T-helper 2 cell treated with Interferon-gamma antibody and Interleukin-4, amounts not matched to agents 5 μg/mL and 100 μg/mL, for 36 hours (primary cell): ENCODE measurements at regions not wholly inside any gene's neighbourhood (a gene's known extent, or its start where the extent isn't known, plus 50 kb on each side); places are given as distances from the start of the nearest gene placed in this dataset.

Source experiments
- DNase-seq: peaks from one replicate; pipeline ENCODE4 v3.0.0; 2021; ENCODE audit warnings: low spot score
- H3K27ac Mint-ChIP-seq: one replicate; pipeline ENCODE4 v1.8.0; 2021; ENCODE audit warnings: mild to moderate bottlenecking, mixed read lengths
- H3K27me3 Mint-ChIP-seq: one replicate; pipeline ENCODE4 v1.8.0; 2021; ENCODE audit warnings: low read depth, mixed read lengths
- H3K36me3 Mint-ChIP-seq: one replicate; pipeline ENCODE4 v1.8.0; 2021; ENCODE audit warnings: low read depth, mixed read lengths
- H3K4me1 Mint-ChIP-seq: one replicate; pipeline ENCODE4 v1.8.0; 2021; ENCODE audit warnings: low read depth, mixed read lengths
- H3K4me3 Mint-ChIP-seq: one replicate; pipeline ENCODE4 v1.8.0; 2022; ENCODE audit warnings: mild to moderate bottlenecking, moderate library complexity, mixed read lengths
- H3K9me3 Mint-ChIP-seq: one replicate; pipeline ENCODE4 v1.8.0; 2021; ENCODE audit warnings: mixed read lengths

GRCh38 chr4:180197471-180197870 is 2045.7 kb upstream of the TENM3 start:
- Mint-ChIP-seq H3K9me3 (no peaks in the 10 kb centered on the region), H3K36me3 (no peaks in the 10 kb centered on the region), H3K4me3 (no peak overlapping the region), H3K27ac (no peak overlapping the region), H3K27me3 (no peaks in the 10 kb centered on the region), H3K4me1 (no peaks in the 10 kb centered on the region)
- no peak for DNase-seq

GRCh38 chr4:180203349-180203748 is 2039.9 kb upstream of the TENM3 start:
- no peaks in the 10 kb centered on the region for H3K4me1 Mint-ChIP-seq
- H3K27me3 Mint-ChIP-seq, result no peaks in the 10 kb centered on the region
- H3K4me3 Mint-ChIP-seq, result no peak overlapping the region
- DNase-seq, result no peak
- no peaks in the 10 kb centered on the region for H3K36me3 Mint-ChIP-seq
- peaks cover 6% of the 10 kb centered on the region for H3K9me3 Mint-ChIP-seq
- no peak overlapping the region for H3K27ac Mint-ChIP-seq

DNA sequence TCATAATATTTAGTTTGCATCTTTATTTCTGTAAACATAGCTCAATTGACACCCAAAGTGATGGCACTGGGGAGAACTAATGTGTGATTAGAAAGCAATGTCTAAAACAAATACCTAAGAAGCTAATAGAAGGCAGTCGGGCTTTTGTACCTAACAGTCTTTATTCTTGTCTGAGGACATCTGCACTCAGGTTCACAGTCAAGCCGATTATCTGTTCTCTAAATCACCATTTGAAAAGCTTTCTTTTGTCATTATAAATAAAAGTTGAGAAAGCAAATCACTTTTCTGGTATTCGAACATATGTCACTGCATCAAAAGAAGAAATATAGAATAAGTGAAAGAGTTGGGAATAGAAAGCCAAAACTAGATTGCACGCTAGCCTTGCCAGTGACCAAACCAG is 2037.9 kb upstream of the TENM3 start:
- Mint-ChIP-seq H3K36me3 (no peaks in the 10 kb centered on the region), H3K27ac (no peak overlapping the region), H3K9me3 (peaks cover 6% of the 10 kb centered on the region), H3K27me3 (no peaks in the 10 kb centered on the region), H3K4me1 (no peaks in the 10 kb centered on the region), H3K4me3 (no peak overlapping the region)
- DNase-seq, result no peak

DNA sequence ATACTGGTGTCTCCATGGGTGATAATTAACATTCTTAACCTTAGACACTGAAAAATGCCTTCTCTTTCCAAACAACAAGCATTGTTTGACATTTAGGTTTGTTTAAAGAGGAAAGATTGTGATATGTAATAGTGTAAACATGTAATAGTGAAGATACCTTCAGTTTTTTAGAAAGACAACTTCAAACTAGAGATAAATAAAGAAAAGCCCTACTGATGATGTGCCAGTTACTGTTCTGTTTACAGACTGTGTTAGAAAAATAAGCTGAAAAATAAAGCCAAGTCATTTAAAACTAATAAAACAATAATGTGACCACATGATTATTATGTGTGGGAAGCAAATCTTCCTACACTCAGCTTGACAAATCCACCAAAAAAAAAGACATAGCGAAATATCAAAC is 2035.3 kb upstream of the TENM3 start:
- H3K9me3 Mint-ChIP-seq, result peaks cover 11% of the 10 kb centered on the region
- no peaks in the 10 kb centered on the region for H3K27me3 Mint-ChIP-seq

DNA sequence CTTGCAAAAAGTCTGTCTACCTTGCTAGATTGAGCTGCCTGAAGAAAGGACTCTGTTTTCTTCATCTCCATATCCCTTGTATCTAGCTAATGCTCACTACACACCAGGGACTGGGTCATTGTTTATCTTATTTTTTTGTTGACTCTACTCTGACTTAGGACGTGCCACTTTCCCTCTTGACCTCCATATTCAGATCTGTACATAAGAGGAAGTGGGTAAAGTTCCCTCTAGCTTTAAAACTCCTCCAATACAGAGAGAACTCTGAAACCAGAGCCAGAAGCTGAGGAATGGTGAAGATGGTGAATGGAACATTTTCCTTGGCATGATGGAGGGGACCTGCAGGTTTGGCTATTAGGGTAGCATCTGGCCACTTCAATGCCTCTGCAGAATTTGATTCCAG is 2026.1 kb upstream of the TENM3 start:
- H3K9me3 Mint-ChIP-seq, result peaks cover 22% of the 10 kb centered on the region
- H3K4me1 Mint-ChIP-seq, result no peaks in the 10 kb centered on the region
- H3K27ac Mint-ChIP-seq, result no peak overlapping the region
- H3K4me3 Mint-ChIP-seq, result no peak overlapping the region
- no peak for DNase-seq
- no peaks in the 10 kb centered on the region for H3K27me3 Mint-ChIP-seq
- no peaks in the 10 kb centered on the region for H3K36me3 Mint-ChIP-seq

More for the DNA sequence above, 2035.3 kb upstream of the TENM3 start:
- no peak overlapping the region for H3K27ac Mint-ChIP-seq
- no peaks in the 10 kb centered on the region for H3K4me1 Mint-ChIP-seq
- no peak overlapping the region for H3K4me3 Mint-ChIP-seq
- DNase-seq, result no peak
- no peaks in the 10 kb centered on the region for H3K36me3 Mint-ChIP-seq

- DNase-seq, result no peak
- Mint-ChIP-seq H3K4me1 (no peaks in the 10 kb centered on the region), H3K27ac (no peak overlapping the region), H3K4me3 (no peak overlapping the region), H3K36me3 (no peaks in the 10 kb centered on the region), H3K27me3 (no peaks in the 10 kb centered on the region), H3K9me3 (peaks cover 26% of the 10 kb centered on the region)
Measured at GRCh38 chr4:180219080-180219479, 2024.1 kb upstream of the TENM3 start.

DNA sequence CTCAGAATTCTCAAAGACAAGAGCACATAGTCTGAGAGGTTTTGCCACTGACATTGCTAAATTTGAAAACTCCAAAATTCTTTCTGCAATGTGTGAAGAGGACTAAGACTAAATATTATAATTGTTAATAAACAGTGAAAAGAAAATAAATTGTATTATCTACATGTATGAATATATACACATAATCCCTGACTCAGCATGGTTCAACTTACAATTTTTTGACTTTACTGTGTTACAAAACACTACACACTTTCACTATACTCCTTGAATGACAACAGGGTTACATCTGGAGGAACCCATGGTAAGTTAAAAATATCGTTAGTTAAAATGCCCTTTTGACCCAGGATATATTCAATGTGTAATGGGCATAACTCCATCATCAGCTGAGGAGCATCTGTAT is 2017.2 kb upstream of the TENM3 start:
- H3K4me3 Mint-ChIP-seq, result no peak overlapping the region
- DNase-seq, result no peak
- no peak overlapping the region for H3K27ac Mint-ChIP-seq
- H3K27me3 Mint-ChIP-seq, result no peaks in the 10 kb centered on the region
- peaks cover 14% of the 10 kb centered on the region for H3K9me3 Mint-ChIP-seq
- H3K36me3 Mint-ChIP-seq, result no peaks in the 10 kb centered on the region
- no peaks in the 10 kb centered on the region for H3K4me1 Mint-ChIP-seq

DNA sequence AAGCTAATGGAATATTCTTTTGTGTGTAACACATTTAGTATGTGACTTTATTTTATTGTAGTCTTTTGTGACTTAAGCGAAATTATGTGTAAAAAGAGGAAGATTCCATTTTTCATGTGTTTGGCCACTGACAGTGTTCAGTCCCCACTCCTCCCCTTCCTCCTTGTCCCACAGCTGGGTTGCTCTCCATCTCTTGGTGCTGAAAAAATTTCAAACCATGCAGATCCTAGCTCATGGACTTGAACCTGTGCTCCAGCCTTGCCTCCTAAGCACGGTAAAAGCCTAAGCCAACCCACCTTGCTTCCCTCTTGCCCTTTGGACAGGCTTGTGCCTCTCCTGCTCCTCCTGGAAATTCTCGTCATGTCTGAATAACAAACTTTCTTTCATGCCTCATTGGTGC is 2008.5 kb upstream of the TENM3 start:
- H3K27ac Mint-ChIP-seq, result no peak overlapping the region

DNA sequence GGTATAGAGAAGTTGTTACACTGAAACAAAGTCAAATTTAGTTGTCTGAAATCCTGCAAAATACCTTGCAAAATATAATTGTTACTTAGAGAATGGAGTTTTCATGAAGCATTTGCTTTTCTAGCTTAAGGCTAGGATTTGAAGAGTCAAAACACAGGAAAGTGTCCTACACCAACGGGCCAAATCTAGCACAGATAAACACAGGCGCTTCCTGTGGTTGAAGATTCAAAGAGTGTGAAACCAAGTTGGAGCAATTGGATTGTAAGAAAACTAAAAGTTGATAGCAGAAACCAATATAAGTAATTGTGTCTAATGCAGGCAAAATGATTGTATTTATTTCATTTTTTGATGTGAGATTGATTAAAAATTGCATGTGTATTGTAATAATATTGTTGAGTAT is 2002.5 kb upstream of the TENM3 start:
- Mint-ChIP-seq H3K27me3 (no peaks in the 10 kb centered on the region), H3K4me1 (no peaks in the 10 kb centered on the region), H3K27ac (no peak overlapping the region), H3K36me3 (no peaks in the 10 kb centered on the region), H3K4me3 (no peak overlapping the region), H3K9me3 (peaks cover 6% of the 10 kb centered on the region)
- DNase-seq, result no peak

More for the DNA sequence above, 2008.5 kb upstream of the TENM3 start:
- H3K27me3 Mint-ChIP-seq, result no peaks in the 10 kb centered on the region
- H3K4me3 Mint-ChIP-seq, result no peak overlapping the region
- no peaks in the 10 kb centered on the region for H3K36me3 Mint-ChIP-seq
- H3K4me1 Mint-ChIP-seq, result no peaks in the 10 kb centered on the region
- peaks cover 7% of the 10 kb centered on the region for H3K9me3 Mint-ChIP-seq
- DNase-seq, result no peak

- DNase-seq, result no peak
- H3K4me3 Mint-ChIP-seq, result no peak overlapping the region
- no peaks in the 10 kb centered on the region for H3K4me1 Mint-ChIP-seq
- H3K9me3 Mint-ChIP-seq, result peaks cover 6% of the 10 kb centered on the region
- no peak overlapping the region for H3K27ac Mint-ChIP-seq
- H3K36me3 Mint-ChIP-seq, result no peaks in the 10 kb centered on the region
- H3K27me3 Mint-ChIP-seq, result no peaks in the 10 kb centered on the region
Measured at GRCh38 chr4:180253419-180253818, 1989.8 kb upstream of the TENM3 start.

DNA sequence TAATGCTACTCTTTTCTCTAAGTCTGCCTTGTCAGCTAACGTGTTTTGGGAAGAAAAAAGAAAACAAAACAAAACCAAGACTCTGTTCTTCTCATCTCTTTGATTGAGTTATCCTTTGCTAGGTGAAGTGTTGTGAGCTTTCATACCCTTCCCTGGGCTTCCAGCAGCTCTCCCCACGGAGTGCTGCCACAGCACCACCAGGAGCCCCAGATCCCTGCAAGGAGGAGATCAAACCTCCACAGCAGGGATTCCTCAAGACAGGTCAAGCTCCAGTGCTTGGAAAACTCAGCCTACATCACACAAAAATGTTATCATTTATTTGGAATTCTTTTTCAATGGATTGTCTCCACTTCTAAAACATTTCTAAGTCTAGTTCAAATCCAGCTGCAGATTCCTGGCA is 1981.9 kb upstream of the TENM3 start:
- Mint-ChIP-seq H3K27ac (no peak overlapping the region), H3K27me3 (no peaks in the 10 kb centered on the region), H3K4me1 (no peaks in the 10 kb centered on the region), H3K36me3 (no peaks in the 10 kb centered on the region), H3K9me3 (no peaks in the 10 kb centered on the region), H3K4me3 (no peak overlapping the region)
- no peak for DNase-seq

- no peaks in the 10 kb centered on the region for H3K27me3 Mint-ChIP-seq
- peaks cover 17% of the 10 kb centered on the region for H3K9me3 Mint-ChIP-seq
- H3K27ac Mint-ChIP-seq, result no peak overlapping the region
- no peak for DNase-seq
- H3K36me3 Mint-ChIP-seq, result no peaks in the 10 kb centered on the region
- no peaks in the 10 kb centered on the region for H3K4me1 Mint-ChIP-seq
- H3K4me3 Mint-ChIP-seq, result no peak overlapping the region
Measured at GRCh38 chr4:180280076-180280475, 1963.1 kb upstream of the TENM3 start.

GRCh38 chr4:180280726-180281297 is 1962.4 kb upstream of the TENM3 start:
- no peak overlapping the region for H3K27ac Mint-ChIP-seq
- no peaks in the 10 kb centered on the region for H3K36me3 Mint-ChIP-seq
- H3K27me3 Mint-ChIP-seq, result no peaks in the 10 kb centered on the region
- no peak overlapping the region for H3K4me3 Mint-ChIP-seq
- peaks cover 17% of the 10 kb centered on the region for H3K9me3 Mint-ChIP-seq
- no peak for DNase-seq
- no peaks in the 10 kb centered on the region for H3K4me1 Mint-ChIP-seq

DNA sequence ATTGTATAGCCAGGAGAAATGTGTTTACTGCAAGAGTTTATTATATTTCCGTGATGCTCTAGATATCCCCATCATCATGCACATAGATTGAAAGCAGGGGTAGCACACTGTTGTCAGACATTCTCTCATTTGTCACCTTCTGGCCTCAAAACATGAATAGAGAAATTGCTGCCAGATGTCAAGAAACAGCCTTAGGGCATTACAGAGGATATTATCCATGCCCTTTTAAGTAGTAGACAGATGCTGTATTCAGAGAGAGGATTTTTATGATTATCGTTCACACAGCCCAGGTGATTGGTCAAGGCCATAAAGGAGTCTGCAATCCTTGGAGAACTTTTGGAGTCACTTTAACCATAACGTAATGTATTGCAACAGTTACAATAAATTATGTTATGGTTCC is 1961.5 kb upstream of the TENM3 start:
- H3K4me1 Mint-ChIP-seq, result no peaks in the 10 kb centered on the region
- H3K27me3 Mint-ChIP-seq, result no peaks in the 10 kb centered on the region
- H3K9me3 Mint-ChIP-seq, result peaks cover 11% of the 10 kb centered on the region
- no peak overlapping the region for H3K27ac Mint-ChIP-seq
- H3K36me3 Mint-ChIP-seq, result no peaks in the 10 kb centered on the region
- no peak for DNase-seq
- H3K4me3 Mint-ChIP-seq, result no peak overlapping the region

DNA sequence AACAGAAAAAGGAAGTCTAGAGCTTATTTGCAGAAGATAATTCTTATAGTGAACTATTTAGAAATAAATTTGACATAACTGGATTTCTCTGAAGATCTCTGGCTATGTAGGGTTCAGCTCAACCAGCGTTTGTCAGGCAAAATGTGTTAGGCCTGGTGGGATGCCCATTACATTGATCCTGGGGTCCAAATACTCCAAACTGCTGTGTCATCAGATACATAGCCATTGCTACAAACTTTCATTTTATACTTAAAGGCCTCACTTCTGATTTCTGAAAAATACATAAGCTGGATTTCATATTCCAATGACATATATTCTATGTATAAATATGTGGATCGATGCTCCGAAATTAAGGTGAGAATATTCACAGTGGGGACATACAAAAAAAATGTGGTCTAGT is 1958.9 kb upstream of the TENM3 start:
- DNase-seq, result no peak
- Mint-ChIP-seq H3K27me3 (no peaks in the 10 kb centered on the region), H3K9me3 (peaks cover 8% of the 10 kb centered on the region), H3K4me3 (no peak overlapping the region), H3K27ac (no peak overlapping the region), H3K4me1 (no peaks in the 10 kb centered on the region), H3K36me3 (no peaks in the 10 kb centered on the region)
